ENCODE measurements at regions not wholly inside any gene's neighbourhood (a gene's known extent, or its start where the extent isn't known, plus 50 kb on each side); places are given as distances from the start of the nearest gene placed in this dataset.
"Not testable (repeated sequence)": the region's sequence is repeated elsewhere in the genome, so short reads cannot be mapped to it uniquely, and the experiment has no call there.

- ATAC-seq, H3K4me3 Mint-ChIP-seq, H3K36me3 Mint-ChIP-seq, H3K9me3 Mint-ChIP-seq, H3K27me3 Mint-ChIP-seq, H3K4me1 Mint-ChIP-seq, H3K27ac Mint-ChIP-seq, POLR2A ChIA-PET, DNase-seq: not testable (repeated sequence)
These were observed 202.8 kb upstream of the POTEB2 start for GRCh38 chr15:21068917-21069316.

GRCh38 chr15:21063512-21063911 lies 197.4 kb upstream of the POTEB2 start:
- H3K4me3 Mint-ChIP-seq, DNase-seq, H3K27ac Mint-ChIP-seq, H3K9me3 Mint-ChIP-seq, ATAC-seq, H3K4me1 Mint-ChIP-seq, H3K27me3 Mint-ChIP-seq, POLR2A ChIA-PET, H3K36me3 Mint-ChIP-seq: not testable (repeated sequence)

GRCh38 chr15:21062619-21063163 lies 196.6 kb upstream of the POTEB2 start:
- DNase-seq, H3K4me3 Mint-ChIP-seq, H3K27me3 Mint-ChIP-seq, ATAC-seq, H3K9me3 Mint-ChIP-seq, H3K36me3 Mint-ChIP-seq, H3K27ac Mint-ChIP-seq, H3K4me1 Mint-ChIP-seq, POLR2A ChIA-PET: not testable (repeated sequence)

- H3K27me3 Mint-ChIP-seq, H3K4me1 Mint-ChIP-seq, DNase-seq, H3K4me3 Mint-ChIP-seq, H3K27ac Mint-ChIP-seq, POLR2A ChIA-PET, ATAC-seq, H3K36me3 Mint-ChIP-seq, H3K9me3 Mint-ChIP-seq: not testable (repeated sequence)
These were observed 185.8 kb upstream of the POTEB2 start for GRCh38 chr15:21051866-21052265.

- H3K9me3 Mint-ChIP-seq, ATAC-seq, H3K27ac Mint-ChIP-seq, H3K27me3 Mint-ChIP-seq, H3K4me1 Mint-ChIP-seq, H3K4me3 Mint-ChIP-seq, POLR2A ChIA-PET, DNase-seq, H3K36me3 Mint-ChIP-seq: not testable (repeated sequence)
These were observed 165.6 kb upstream of the POTEB2 start for GRCh38 chr15:21031703-21032102.

- H3K9me3 Mint-ChIP-seq, H3K27me3 Mint-ChIP-seq, H3K4me1 Mint-ChIP-seq, ATAC-seq, H3K27ac Mint-ChIP-seq, H3K4me3 Mint-ChIP-seq, H3K36me3 Mint-ChIP-seq, DNase-seq, POLR2A ChIA-PET: not testable (repeated sequence)
These were observed 162.9 kb upstream of the POTEB2 start for GRCh38 chr15:21029001-21029400.

- H3K27ac Mint-ChIP-seq, H3K27me3 Mint-ChIP-seq, H3K9me3 Mint-ChIP-seq, H3K4me3 Mint-ChIP-seq, H3K4me1 Mint-ChIP-seq, POLR2A ChIA-PET, ATAC-seq, H3K36me3 Mint-ChIP-seq: not testable (repeated sequence)
- peak in 2 of 10 donors; percentile 3 to 16 for DNase-seq
These were observed 161.8 kb upstream of the POTEB2 start for GRCh38 chr15:21027942-21028341.

GRCh38 chr15:21026848-21027247 lies 160.7 kb upstream of the POTEB2 start:
- ATAC-seq, H3K4me3 Mint-ChIP-seq, H3K36me3 Mint-ChIP-seq, H3K4me1 Mint-ChIP-seq, POLR2A ChIA-PET, H3K27ac Mint-ChIP-seq, H3K9me3 Mint-ChIP-seq, DNase-seq, H3K27me3 Mint-ChIP-seq: not testable (repeated sequence)

- H3K9me3 Mint-ChIP-seq, POLR2A ChIA-PET, H3K27me3 Mint-ChIP-seq: not testable (repeated sequence)
These were observed 158.3 kb upstream of the POTEB2 start for GRCh38 chr15:21024235-21024987.

GRCh38 chr15:21018176-21018575 lies 152.1 kb upstream of the POTEB2 start:
- DNase-seq, H3K9me3 Mint-ChIP-seq, H3K27ac Mint-ChIP-seq, POLR2A ChIA-PET, H3K4me1 Mint-ChIP-seq, ATAC-seq, H3K36me3 Mint-ChIP-seq, H3K27me3 Mint-ChIP-seq, H3K4me3 Mint-ChIP-seq: not testable (repeated sequence)

More at GRCh38 chr15:21024235-21024987, 158.3 kb upstream of the POTEB2 start:
- not testable (repeated sequence) for H3K36me3 Mint-ChIP-seq, H3K4me3 Mint-ChIP-seq, ATAC-seq, H3K27ac Mint-ChIP-seq, H3K4me1 Mint-ChIP-seq
- DNase-seq: peak in 1 of 10 donors; percentile 54

GRCh38 chr15:21017326-21017725 lies 151.2 kb upstream of the POTEB2 start:
- H3K27me3 Mint-ChIP-seq, H3K9me3 Mint-ChIP-seq, H3K27ac Mint-ChIP-seq, H3K4me3 Mint-ChIP-seq, H3K36me3 Mint-ChIP-seq, POLR2A ChIA-PET, H3K4me1 Mint-ChIP-seq, ATAC-seq: not testable (repeated sequence)
- DNase-seq: peak in 1 of 10 donors; percentile 21

- peak in 1 of 10 donors; percentile 61 for DNase-seq
- H3K27ac Mint-ChIP-seq, ATAC-seq, H3K4me3 Mint-ChIP-seq, H3K36me3 Mint-ChIP-seq, H3K4me1 Mint-ChIP-seq, H3K9me3 Mint-ChIP-seq, POLR2A ChIA-PET, H3K27me3 Mint-ChIP-seq: not testable (repeated sequence)
These were observed 150.5 kb upstream of the POTEB2 start for GRCh38 chr15:21016589-21016988.

GRCh38 chr15:21015171-21015570 lies 149.1 kb upstream of the POTEB2 start:
- H3K27ac Mint-ChIP-seq, POLR2A ChIA-PET, H3K27me3 Mint-ChIP-seq, ATAC-seq, H3K36me3 Mint-ChIP-seq, H3K4me1 Mint-ChIP-seq, DNase-seq, H3K9me3 Mint-ChIP-seq, H3K4me3 Mint-ChIP-seq: not testable (repeated sequence)

- H3K9me3 Mint-ChIP-seq, DNase-seq, H3K4me3 Mint-ChIP-seq, H3K27me3 Mint-ChIP-seq, H3K4me1 Mint-ChIP-seq, H3K36me3 Mint-ChIP-seq, POLR2A ChIA-PET, ATAC-seq, H3K27ac Mint-ChIP-seq: not testable (repeated sequence)
These were observed 147.2 kb upstream of the POTEB2 start for GRCh38 chr15:21013308-21013707.

All from naive thymus-derived CD8-positive, alpha-beta T cell (primary cell).